Femur (tissue), 1 donor: ENCODE measurements at regions not wholly inside any gene's neighbourhood (a gene's known extent, or its start where the extent isn't known, plus 50 kb on each side); places are given as distances from the start of the nearest gene placed in this dataset.
A peak's percentile ranks its signal among the peaks of the same experiment; 100 is the strongest.

Experiments used
- DNase-seq: peaks from one replicate; pipeline ENCODE4 v3.0.0-alpha.2; 2017

DNA sequence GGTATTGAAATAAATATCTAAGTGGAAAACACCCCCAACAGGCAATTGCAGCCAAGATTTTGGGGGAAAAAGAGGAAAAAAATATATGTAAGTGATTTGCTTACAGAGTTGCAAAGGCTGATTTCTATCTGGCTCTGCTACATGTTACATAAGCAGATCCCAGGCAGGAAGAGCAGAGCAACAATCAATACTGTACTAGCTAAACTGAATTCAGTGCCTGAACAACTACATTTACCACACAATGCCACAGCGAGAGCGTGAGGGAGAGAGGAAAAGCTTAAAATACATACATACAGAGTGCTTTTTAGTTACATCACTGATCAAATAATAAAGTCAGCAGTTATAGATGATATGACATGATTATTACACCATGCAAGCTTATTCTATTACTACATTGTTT lies 665.6 kb upstream of the ARGLU1 start:
- no peak for DNase-seq

GRCh38 chr13:107231944-107232343 lies 664.0 kb upstream of the ARGLU1 start:
- no peak for DNase-seq

GRCh38 chr13:107223867-107224266 lies 655.9 kb upstream of the ARGLU1 start:
- no peak for DNase-seq

DNA sequence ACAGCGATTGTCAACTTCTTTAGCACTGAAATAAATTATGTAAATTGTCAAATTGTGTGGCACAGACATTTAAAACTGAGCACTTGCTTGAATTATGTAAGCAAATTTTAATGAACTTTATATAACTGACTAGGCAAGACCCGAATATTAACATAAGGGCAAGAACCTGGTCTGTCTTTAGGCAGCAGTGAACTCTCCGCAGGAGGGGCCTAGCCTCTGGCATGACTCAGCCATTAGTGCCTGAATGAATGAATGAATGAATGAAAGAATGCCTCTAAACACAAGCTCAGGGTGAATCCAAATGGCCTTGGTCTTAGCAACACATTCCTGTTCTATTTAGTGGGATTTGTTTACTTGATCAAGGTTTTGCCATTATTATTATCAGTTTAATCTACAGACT lies 654.7 kb upstream of the ARGLU1 start:
- no peak for DNase-seq

DNA sequence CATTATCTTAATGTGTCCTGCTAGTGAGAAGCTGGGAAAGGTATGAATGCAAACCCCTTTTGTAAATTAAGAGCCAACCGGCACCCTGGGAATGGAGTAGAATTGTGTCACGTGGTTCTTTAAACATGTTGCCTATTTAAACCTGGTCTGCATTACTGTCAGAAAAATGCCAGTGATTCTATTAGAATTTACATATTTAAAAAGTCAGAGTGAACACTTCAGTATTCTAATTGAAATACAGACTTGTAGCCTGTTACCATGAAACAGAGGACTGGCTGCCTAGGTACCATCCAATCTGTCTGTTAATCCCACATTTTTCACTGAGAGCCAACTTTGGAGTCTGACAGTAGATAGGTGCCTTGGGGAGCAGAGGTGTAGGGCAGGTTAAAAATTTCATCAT lies 652.3 kb upstream of the ARGLU1 start:
- no peak for DNase-seq

- no peak for DNase-seq
These were observed 649.3 kb upstream of the ARGLU1 start for GRCh38 chr13:107217251-107217650.

- no peak for DNase-seq
These were observed 648.3 kb upstream of the ARGLU1 start for GRCh38 chr13:107216046-107216755.

DNA sequence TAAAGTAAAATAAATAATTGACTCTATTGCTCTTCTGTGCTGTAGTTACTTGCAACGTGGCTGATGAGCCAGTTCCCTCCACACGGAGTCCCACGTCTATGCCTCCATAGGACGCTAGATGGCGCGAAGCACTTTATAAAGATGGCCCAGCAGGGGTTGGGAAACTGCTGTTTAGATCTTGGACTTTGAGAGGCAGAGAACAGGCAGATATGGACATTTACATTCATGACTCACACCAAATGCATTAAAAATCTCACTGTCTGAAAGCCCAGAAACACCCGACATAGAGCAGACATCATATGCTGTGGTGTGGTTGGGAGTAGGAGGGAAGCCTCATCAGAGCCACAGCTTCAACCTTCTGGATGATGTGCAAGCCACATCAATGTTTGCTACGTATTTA lies 643.1 kb upstream of the ARGLU1 start:
- peak; percentile 88 for DNase-seq

GRCh38 chr13:107210723-107211030 lies 642.7 kb upstream of the ARGLU1 start:
- DNase-seq: no peak

DNA sequence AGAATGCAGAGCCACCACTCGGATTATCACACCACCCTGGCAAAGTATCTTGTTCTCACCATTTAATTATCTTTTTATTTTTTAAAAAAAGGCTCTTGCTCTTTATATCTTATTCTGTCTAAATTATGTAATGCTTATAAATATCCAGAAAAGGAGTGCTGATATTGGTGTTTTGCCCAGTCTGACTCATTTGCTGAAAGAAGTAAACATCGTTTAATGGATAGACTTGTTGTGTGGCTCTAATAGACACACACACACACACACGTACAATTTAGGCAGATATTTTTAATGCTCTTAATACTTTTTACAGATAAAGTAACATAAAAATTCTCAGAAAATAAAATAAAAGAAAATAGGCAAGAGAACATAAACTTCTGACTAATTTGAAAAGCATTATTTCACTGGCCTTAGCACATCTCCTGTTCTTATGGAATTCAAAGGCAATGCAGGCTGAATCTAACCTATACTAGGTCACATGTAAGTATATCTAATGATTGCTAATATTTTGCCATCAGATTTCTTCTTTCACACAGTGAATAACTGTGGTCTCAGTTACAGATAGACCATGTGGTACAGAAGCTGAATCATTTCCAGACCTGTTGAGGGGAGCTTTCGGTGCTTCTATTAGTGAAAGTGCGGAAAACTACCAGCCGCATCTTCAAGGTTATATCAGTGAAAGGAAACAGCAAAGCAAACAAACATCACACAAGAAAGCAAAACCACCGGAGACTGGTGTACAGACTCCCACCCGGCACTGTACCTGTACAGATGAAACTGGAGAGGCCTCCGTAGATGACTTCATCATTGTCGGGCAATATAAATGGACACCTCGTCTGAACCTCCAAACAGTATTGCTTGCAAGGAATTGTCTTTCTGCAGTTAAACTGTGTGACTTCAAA lies 642.1 kb upstream of the ARGLU1 start:
- no peak for DNase-seq

DNA sequence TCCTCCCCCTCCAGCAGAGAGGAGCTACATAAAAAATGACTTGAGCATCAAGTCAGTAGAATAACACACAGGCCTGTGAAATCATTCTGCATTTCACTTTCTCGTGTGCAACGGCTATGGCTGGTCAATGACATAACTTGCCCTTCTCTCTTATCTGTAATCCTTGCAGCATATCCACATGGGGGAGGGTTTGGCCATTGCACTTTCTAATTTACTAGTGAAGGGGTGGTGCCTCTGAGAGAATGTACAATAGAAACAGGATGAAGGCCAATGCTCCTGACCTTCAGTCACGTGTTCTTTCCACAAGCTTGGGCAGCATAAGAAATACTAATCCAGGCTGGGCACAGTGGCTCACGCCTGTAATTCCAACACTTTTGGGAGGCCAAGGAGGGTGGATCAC lies 641.0 kb upstream of the ARGLU1 start:
- no peak for DNase-seq

DNA sequence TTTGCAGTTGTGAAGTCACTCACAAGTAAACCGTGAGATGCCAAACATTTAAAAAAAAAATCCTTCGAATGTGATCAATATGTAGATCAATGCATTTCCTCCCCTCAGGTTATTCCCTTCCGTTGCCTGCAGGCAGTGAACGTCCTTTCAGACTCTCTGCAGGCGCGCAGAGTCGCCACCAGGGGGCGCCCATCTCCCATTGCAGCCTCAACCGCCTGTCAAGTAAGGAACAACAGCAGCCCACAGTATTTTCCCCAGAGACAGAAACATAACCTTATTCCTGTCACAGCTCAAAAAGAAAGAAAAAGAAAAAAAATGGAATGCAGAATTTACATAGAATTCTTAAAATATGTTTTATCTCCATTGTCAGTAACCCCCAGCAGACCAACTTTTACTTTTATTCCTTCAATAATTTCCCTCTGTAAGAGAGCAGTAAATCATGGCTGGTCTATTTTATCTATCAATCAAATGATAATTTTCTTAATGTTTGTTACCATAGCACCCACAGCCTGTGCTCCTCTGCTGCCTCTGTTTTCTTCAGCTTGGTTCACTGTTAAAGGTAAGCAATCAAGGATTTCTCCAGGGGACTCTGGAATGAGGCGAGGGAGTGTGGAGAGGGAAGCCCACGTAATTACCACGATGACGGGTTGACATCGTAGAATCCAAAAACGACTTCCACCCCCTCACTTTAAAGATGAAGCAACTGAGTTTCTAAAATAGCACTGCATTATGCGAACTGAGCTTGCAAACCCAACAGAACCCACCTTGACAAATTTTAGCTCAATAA lies 637.6 kb upstream of the ARGLU1 start:
- peak; percentile 79 for DNase-seq

DNA sequence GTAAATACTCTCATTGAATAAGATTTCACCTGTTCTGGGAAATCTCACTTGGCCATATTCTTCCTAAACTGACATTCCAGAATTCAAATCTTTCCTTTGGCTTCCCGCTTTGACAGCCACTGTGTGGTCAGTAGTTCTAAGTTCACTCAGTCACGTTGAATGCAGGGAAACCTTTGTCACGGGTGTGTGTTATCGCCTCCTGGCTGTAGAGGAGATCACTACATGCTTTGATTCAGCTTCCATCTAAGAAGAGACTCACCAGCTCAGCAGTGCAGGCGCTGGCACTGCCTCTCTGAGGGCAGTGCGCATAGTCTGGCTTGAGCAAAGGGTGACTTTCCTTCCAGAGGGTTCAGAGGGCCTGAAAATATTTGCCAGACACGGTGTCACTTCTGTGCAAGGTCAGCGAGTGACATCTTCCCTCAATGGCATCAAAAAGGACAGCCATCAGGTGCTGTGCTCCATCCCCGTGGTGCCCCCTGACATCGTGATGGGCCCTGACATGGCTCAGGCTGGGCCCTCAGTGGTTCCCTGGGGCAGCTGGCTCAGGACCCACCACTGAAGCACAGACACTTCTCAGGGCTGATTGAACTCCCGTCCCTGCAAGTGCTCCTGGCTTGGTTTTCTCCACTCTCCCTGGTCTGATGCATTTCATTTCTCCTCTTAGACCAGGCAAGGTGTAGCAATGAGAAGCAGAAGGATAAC lies 635.4 kb upstream of the ARGLU1 start:
- no peak for DNase-seq

DNA sequence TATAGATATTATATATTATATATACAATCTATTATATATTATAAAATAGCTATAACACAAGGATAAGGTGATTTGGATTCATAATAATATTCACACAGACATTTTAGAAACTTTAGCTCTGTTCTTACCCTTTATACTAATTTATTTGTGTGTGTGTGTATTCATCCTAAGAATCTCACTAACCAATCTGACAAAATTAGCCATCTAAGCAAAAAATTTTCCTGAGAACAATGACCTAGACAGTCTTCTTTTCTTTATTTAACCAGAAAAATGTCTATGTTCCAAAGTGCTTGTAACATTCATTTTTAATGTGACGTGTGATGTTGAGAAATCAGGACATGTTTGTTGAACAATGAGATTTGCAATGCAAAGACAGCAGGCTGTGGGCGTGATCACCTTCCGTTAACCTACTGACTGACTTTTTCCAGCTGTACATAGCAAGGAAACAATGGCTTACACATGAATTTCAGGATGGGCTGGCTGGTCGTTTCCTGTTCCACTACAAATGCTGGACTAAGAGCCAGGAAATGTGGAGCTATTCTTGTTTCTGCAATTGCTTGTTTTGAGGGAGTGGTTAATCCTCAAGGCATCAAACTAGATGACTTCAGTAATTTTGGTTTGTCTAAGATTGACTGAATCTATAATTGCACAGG lies 634.6 kb upstream of the ARGLU1 start:
- peak; percentile 68 for DNase-seq

DNA sequence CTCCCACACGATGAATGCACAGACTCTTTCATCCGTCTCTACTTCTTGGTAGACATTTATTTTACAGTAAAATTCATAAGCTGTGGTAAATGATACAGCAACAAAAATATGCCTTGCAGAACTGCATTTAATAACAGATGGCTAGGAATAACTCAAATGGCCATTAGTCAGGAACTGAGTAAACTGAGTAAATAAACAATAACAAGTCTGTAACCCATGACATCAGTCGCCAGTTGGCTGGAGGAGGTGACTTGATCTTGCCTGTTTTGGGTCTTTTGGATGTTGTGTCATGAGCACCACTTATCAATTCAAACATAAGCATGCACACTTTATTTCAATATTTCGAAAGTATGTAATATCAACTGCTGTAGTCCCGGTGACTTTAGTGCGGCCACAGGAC lies 632.6 kb upstream of the ARGLU1 start:
- DNase-seq: no peak

DNA sequence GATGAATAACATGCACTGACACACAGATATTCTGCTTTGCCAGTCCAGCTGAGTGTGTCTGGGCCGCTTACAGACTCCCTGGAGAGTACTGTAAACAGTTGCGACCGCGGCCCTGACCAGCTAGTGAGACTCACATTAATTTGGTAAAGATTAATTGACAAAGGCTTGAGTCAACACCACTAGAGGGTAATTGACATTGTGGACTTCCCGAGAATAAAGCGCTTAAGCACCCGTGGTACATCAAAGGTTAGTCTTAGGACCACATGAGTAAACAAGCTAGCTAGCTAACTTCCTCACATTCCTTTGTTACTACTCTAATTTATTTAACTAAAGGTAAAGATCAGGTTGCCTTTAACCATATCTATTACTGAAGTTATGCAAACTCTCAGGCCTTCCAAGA lies 624.4 kb upstream of the ARGLU1 start:
- no peak for DNase-seq

DNA sequence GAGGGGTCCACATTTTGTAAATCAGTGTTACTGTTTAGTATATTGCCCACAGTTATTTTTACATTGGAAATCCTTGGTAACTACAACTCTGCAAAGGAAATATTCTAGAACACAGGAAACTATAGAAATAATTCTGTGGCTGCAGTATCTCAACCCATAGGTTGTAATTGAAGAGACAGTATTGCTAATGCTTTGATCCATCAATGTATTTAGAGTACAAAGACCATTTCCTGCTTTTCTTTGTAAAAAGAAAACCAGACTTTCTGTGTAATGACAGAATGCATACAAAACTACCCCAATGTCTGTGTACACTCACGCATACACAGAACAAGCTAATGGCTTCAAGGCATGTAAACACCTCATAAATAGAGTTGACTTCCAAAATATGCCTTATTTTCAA lies 622.1 kb upstream of the ARGLU1 start:
- no peak for DNase-seq

DNA sequence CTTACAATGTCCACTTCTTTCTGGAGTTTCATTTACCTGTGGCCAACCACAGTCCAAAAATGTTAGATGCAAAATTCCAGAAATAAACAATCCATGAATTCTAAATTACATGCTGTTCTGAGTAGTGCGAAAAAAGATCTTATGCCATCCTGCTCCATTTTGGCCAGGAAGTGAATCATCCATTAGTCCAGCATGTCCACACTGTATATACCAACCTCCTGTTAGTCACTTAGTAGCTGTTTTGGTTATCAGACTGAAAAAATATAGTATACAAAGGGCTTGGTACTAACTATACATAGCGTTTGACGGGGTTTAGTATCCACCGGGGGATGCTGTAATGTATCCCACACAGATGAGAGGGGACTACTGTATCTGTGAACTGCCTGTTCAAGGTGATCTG lies 618.0 kb upstream of the ARGLU1 start:
- DNase-seq: no peak

- peak; percentile 21 for DNase-seq
These were observed 602.5 kb upstream of the ARGLU1 start for GRCh38 chr13:107170270-107170931.

DNA sequence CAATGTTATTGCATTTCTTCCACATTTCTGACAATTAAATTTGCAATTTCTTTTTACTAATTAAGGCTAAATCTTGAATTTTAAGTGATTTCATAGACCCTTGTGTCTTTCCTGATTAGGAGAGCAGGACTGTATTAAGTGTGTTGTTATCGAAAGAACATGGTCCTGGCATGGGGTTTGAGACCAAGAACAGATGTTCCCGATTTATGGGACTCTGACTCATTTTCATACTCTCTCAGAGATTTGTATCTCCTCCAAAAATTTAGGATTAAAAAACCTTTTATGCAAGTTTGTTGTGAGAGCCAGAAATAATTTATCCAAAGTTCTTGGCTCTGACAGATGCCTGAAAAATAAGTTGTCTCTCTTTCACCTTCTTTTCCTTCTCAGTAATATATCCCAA lies 589.3 kb upstream of the ARGLU1 start:
- DNase-seq: no peak

- no peak for DNase-seq
These were observed 576.5 kb upstream of the ARGLU1 start for GRCh38 chr13:107144432-107144831.

DNA sequence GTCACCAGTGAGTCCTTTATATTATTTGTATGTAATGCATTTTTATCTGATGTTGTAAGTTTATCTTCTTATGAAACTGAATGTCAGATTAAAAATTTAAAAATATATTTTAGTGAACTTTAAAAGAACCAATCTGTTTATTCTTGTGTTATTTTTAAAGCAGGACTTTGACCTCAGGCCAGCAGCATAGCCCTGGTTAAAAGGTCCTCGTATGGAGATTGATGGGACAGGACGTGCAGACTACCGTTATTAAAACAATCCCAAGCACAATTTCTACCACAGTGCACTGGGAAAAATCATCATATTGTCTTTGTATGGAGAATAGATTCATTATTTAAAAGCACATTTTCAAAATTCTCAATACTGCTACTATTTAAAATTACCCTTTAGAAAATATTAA lies 573.8 kb upstream of the ARGLU1 start:
- DNase-seq: no peak
